ENCODE measurements at regions not wholly inside any gene's neighbourhood (a gene's known extent, or its start where the extent isn't known, plus 50 kb on each side); places are given as distances from the start of the nearest gene placed in this dataset.

GRCh38 chr7:17682586-17682985 is 257.7 kb downstream of the SNX13 start:
- TF ChIP-seq, protein P1, sequence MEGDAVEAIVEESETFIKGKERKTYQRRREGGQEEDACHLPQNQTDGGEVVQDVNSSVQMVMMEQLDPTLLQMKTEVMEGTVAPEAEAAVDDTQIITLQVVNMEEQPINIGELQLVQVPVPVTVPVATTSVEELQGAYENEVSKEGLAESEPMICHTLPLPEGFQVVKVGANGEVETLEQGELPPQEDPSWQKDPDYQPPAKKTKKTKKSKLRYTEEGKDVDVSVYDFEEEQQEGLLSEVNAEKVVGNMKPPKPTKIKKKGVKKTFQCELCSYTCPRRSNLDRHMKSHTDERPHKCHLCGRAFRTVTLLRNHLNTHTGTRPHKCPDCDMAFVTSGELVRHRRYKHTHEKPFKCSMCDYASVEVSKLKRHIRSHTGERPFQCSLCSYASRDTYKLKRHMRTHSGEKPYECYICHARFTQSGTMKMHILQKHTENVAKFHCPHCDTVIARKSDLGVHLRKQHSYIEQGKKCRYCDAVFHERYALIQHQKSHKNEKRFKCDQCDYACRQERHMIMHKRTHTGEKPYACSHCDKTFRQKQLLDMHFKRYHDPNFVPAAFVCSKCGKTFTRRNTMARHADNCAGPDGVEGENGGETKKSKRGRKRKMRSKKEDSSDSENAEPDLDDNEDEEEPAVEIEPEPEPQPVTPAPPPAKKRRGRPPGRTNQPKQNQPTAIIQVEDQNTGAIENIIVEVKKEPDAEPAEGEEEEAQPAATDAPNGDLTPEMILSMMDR (IDR thresholded peaks at IDR 0.05): no peak
- TF ChIP-seq EP300 (IDR thresholded peaks at IDR 0.05): no peak
- no peak for TF ChIP-seq POLR2A (IDR thresholded peaks at IDR 0.05; ENCODE audit: low read depth)
- TF ChIP-seq POLR2AphosphoS5 (IDR thresholded peaks at IDR 0.05): no peak

Data from esophagus muscularis mucosa (tissue), 4 donors.